Right lobe of liver (tissue), 4 donors: ENCODE measurements at regions not wholly inside any gene's neighbourhood (a gene's known extent, or its start where the extent isn't known, plus 50 kb on each side); places are given as distances from the start of the nearest gene placed in this dataset.

ENCODE experiments used
- POLR2A ChIP-seq: fragments of 450-650 bp; IDR thresholded peaks from one replicate; pipeline ENCODE4 v1.6.1; 2017; ENCODE audit warnings: antibody characterized with exemption, mild to moderate bottlenecking
- TF ChIP-seq, protein P1 (sequence below), 4 donors: fragments of 200-600 bp in 3 of 4; fragments of 450-650 bp in 1 of 4; IDR thresholded peaks; one replicate each; pipeline versions ENCODE4 v1.5.1 to v1.8.0; 2016 to 2022; ENCODE audit warnings: antibody characterized with exemption in 4 of 4, mild to moderate bottlenecking in 2 of 4
- donor health status: DM: no; HTN: no; CAD: no.
- donor health status: DM: no; HTN: no; CAD: no.
- donor health status: DM: no; HTN: yes; CAD: no.

DNA sequence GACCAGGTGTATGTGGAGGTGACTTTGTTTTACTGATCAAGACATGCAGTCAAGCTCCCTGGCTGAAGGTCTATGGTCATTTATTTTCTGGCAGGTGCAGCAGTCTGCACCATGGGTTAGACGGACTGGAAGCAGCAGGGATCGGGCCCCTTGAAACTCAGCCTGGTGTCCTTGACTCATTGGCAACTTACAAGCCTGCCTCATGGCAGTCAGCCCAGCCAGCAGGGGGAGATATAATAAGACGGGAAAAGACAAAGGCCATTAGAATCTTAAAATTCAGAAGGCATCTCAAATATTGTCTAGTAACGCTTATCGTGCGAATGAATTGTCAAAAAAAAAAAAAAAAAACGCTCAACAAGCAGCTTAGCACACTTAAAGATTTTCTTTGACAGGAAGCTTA lies 308.2 kb downstream of the EN1 start:
- TF ChIP-seq, protein P1, sequence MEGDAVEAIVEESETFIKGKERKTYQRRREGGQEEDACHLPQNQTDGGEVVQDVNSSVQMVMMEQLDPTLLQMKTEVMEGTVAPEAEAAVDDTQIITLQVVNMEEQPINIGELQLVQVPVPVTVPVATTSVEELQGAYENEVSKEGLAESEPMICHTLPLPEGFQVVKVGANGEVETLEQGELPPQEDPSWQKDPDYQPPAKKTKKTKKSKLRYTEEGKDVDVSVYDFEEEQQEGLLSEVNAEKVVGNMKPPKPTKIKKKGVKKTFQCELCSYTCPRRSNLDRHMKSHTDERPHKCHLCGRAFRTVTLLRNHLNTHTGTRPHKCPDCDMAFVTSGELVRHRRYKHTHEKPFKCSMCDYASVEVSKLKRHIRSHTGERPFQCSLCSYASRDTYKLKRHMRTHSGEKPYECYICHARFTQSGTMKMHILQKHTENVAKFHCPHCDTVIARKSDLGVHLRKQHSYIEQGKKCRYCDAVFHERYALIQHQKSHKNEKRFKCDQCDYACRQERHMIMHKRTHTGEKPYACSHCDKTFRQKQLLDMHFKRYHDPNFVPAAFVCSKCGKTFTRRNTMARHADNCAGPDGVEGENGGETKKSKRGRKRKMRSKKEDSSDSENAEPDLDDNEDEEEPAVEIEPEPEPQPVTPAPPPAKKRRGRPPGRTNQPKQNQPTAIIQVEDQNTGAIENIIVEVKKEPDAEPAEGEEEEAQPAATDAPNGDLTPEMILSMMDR (IDR thresholded peaks at IDR 0.05): peak in 3 of 4 donors; percentile 19 to 34 (median 24)
- TF ChIP-seq POLR2A: no peak
